H1 (cell line): ENCODE measurements at regions not wholly inside any gene's neighbourhood (a gene's known extent, or its start where the extent isn't known, plus 50 kb on each side); places are given as distances from the start of the nearest gene placed in this dataset.

Source experiments
- CTCF ChIA-PET: fragments of 300-600 bp; sonication (Branson Sonifier 250); formaldehyde crosslinking; loops from one replicate; lab custom pipeline; 2021; ENCODE audit not compliant: partially characterized antibody; lab: Charles Lee
- POLR2A ChIA-PET: fragments of 300-600 bp; sonication (Branson Sonifier 250); formaldehyde crosslinking; loops from one replicate; lab custom pipeline; 2021; ENCODE audit warnings: inconsistent platforms; ENCODE audit not compliant: partially characterized antibody; lab: Charles Lee
- DNase-seq, 2 experiments: peaks; one replicate each; pipeline versions ENCODE4 v3.0.0 to v3.0.0-alpha.2; 2010 to 2022; ENCODE audit warnings: low spot score in 2 of 2, low read depth in 1 of 2, mixed read lengths in 1 of 2
- FAIRE-seq: peaks from 2 replicates; lab custom pipeline; 2011; peaks lifted over from hg19 to GRCh38; lab: Jason Lieb, UNC
- H2AFZ ChIP-seq: 2 replicates; pipeline ENCODE4 v1.8.1; 2012; ENCODE audit warnings: low read length, inconsistent platforms
- H2AK5ac ChIP-seq: 2 replicates; pipeline ENCODE4 v1.6.1; 2013; ENCODE audit warnings: low read depth, low read length
- H2BK120ac ChIP-seq: replicated peaks from 2 replicates; pipeline ENCODE3; 2013; ENCODE audit warnings: low read depth, low read length, inconsistent platforms
- H2BK12ac ChIP-seq: 2 replicates; pipeline ENCODE4 v1.6.1; 2013; ENCODE audit warnings: low read depth, low read length
- H2BK15ac ChIP-seq: 2 replicates; pipeline ENCODE4 v1.6.1; 2013; ENCODE audit warnings: low read length
- H2BK20ac ChIP-seq: 2 replicates; pipeline ENCODE4 v1.6.1; 2013; ENCODE audit warnings: low read length
- H2BK5ac ChIP-seq: 2 replicates; pipeline ENCODE4 v1.6.1; 2013; ENCODE audit warnings: low read depth, low read length
- H3K14ac ChIP-seq: 2 replicates; pipeline ENCODE4 v1.6.1; 2013; ENCODE audit warnings: inconsistent platforms; ENCODE audit not compliant: insufficient read length
- H3K18ac ChIP-seq: 2 replicates; pipeline ENCODE4 v1.6.1; 2013; ENCODE audit warnings: low read length; ENCODE audit errors: extremely low read depth
- H3K23ac ChIP-seq: 2 replicates; pipeline ENCODE4 v1.6.1; 2013; ENCODE audit warnings: inconsistent platforms; ENCODE audit not compliant: insufficient read length
- H3K23me2 ChIP-seq: 2 replicates; pipeline ENCODE4 v1.6.1; 2013; ENCODE audit warnings: low read depth, low read length
- H3K27ac ChIP-seq: 2 replicates; pipeline ENCODE4 v1.6.1; 2011; ENCODE audit warnings: low read depth, low read length, inconsistent platforms
- H3K27me3 ChIP-seq, 4 experiments: replicated peaks in 1 of 4; 1 replicate in 1 of 4; 2 replicates in 3 of 4; pipeline versions ENCODE4 v1.6.1 to v1.8.1; 2011 to 2013; ENCODE audit warnings: low read length in 3 of 4, mild to moderate bottlenecking in 3 of 4, inconsistent platforms in 2 of 4, mixed read lengths in 2 of 4, moderate library complexity in 1 of 4; ENCODE audit not compliant: control insufficient read depth in 3 of 4, insufficient read depth in 3 of 4; ENCODE audit errors: extremely low read depth in 1 of 4
- H3K36me3 ChIP-seq, 4 experiments: 2 replicates each; pipeline versions ENCODE4 v1.6.1 to v1.8.1; 2011 to 2013; ENCODE audit warnings: mild to moderate bottlenecking in 4 of 4, low read length in 3 of 4, moderate library complexity in 2 of 4, control low read depth in 1 of 4, inconsistent platforms in 1 of 4; ENCODE audit not compliant: insufficient read depth in 4 of 4, control insufficient read depth in 2 of 4
- H3K4ac ChIP-seq: replicated peaks from 2 replicates; pipeline ENCODE3; 2013; ENCODE audit warnings: low read length, low read depth, mixed read lengths, inconsistent platforms; ENCODE audit not compliant: insufficient read length
- H3K4me1 ChIP-seq, 4 experiments: replicated peaks in 1 of 4; 1 replicate in 1 of 4; 2 replicates in 3 of 4; pipeline versions ENCODE4 v1.6.1 to v1.8.1; 2011 to 2013; ENCODE audit warnings: low read length in 3 of 4, inconsistent platforms in 2 of 4, mixed read lengths in 1 of 4; ENCODE audit not compliant: insufficient read depth in 4 of 4, control insufficient read depth in 3 of 4
- H3K4me2 ChIP-seq, 2 experiments: 2 replicates each; pipeline versions ENCODE4 v1.6.1 to v1.8.1; 2011 to 2013; ENCODE audit warnings: low read depth in 2 of 2, low read length in 2 of 2, control low read depth in 1 of 2, inconsistent platforms in 1 of 2, mild to moderate bottlenecking in 1 of 2; ENCODE audit not compliant: insufficient read depth in 1 of 2
- H3K4me3 ChIP-seq, 4 experiments: fragments of 200-600, 300-600 bp in 1 of 4; sonication (generic), shearing (Covaris generic), sonication (Bioruptor Twin) in 1 of 4; 2 replicates each; pipeline versions ENCODE4 v1.5.1 to v1.8.1; 2011 to 2016; ENCODE audit warnings: low read length in 4 of 4, low read depth in 3 of 4, control low read depth in 2 of 4, inconsistent platforms in 2 of 4, mild to moderate bottlenecking in 2 of 4, mixed read lengths in 1 of 4, moderate library complexity in 1 of 4; ENCODE audit not compliant: insufficient read depth in 2 of 4; ENCODE audit errors: extremely low read depth in 1 of 4
- H3K56ac ChIP-seq: replicated peaks from 2 replicates; pipeline ENCODE3; 2013; ENCODE audit warnings: low read depth, mild to moderate bottlenecking, mixed read lengths, low read length, inconsistent platforms; ENCODE audit not compliant: insufficient read length
- H3K79me1 ChIP-seq: 2 replicates; pipeline ENCODE4 v1.6.1; 2013; ENCODE audit warnings: low read depth, low read length, control low read depth
- H3K79me2 ChIP-seq, 2 experiments: 2 replicates each; pipeline versions ENCODE4 v1.6.1 to v1.8.1; 2012 to 2013; ENCODE audit warnings: low read length in 2 of 2, mild to moderate bottlenecking in 2 of 2, inconsistent platforms in 1 of 2; ENCODE audit not compliant: insufficient read depth in 2 of 2, control insufficient read depth in 1 of 2
- H3K9ac ChIP-seq, 4 experiments: replicated peaks in 1 of 4; 1 replicate in 1 of 4; 2 replicates in 3 of 4; pipeline versions ENCODE4 v1.6.1 to v1.8.1; 2011 to 2013; ENCODE audit warnings: low read depth in 3 of 4, low read length in 3 of 4, control low read depth in 2 of 4, mild to moderate bottlenecking in 2 of 4, moderate library complexity in 2 of 4, inconsistent platforms in 1 of 4; ENCODE audit errors: extremely low read depth in 1 of 4
- H3K9me3 ChIP-seq, 2 experiments: 2 replicates each; pipeline versions ENCODE4 v1.6.1 to v1.8.1; 2012 to 2013; ENCODE audit warnings: mild to moderate bottlenecking in 2 of 2, moderate library complexity in 2 of 2, control low read depth in 1 of 2, inconsistent platforms in 1 of 2, low read depth in 1 of 2, low read length in 1 of 2, mixed read lengths in 1 of 2; ENCODE audit not compliant: insufficient read depth in 2 of 2
- H4K20me1 ChIP-seq, 2 experiments: replicated peaks in 1 of 2; 2 replicates each; pipeline versions ENCODE3 to v1.8.1; 2011 to 2013; ENCODE audit warnings: inconsistent platforms in 2 of 2, low read length in 2 of 2, mild to moderate bottlenecking in 1 of 2; ENCODE audit not compliant: insufficient read depth in 2 of 2, control insufficient read depth in 1 of 2
- H4K5ac ChIP-seq: 2 replicates; pipeline ENCODE4 v1.6.1; 2013; ENCODE audit warnings: low read length, low read depth, mixed read lengths, inconsistent platforms; ENCODE audit not compliant: insufficient read length
- H4K8ac ChIP-seq: 2 replicates; pipeline ENCODE4 v1.8.0; 2013; ENCODE audit warnings: mild to moderate bottlenecking, moderate library complexity, low read length, inconsistent platforms; ENCODE audit not compliant: insufficient read depth; ENCODE audit errors: extremely low read depth
- H4K91ac ChIP-seq: replicated peaks from 2 replicates; pipeline ENCODE3; 2013; ENCODE audit warnings: low read length, mixed read lengths, inconsistent platforms; ENCODE audit not compliant: insufficient read length
- CHD2 ChIP-seq: IDR thresholded peaks from 2 replicates; pipeline ENCODE4 v1.6.1; 2012; ENCODE audit warnings: low read length, improper control_type of control experiment
- RNF2 ChIP-seq: fragments of 200-900, 300-1000 bp; sonication (generic); IDR thresholded peaks from 2 replicates; pipeline ENCODE4 v1.7.1; 2016; ENCODE audit warnings: borderline replicate concordance, low read depth, mild to moderate bottlenecking, antibody characterized with exemption, low read length; ENCODE audit not compliant: poor library complexity, severe bottlenecking; ENCODE audit errors: missing control alignments
- SP2 ChIP-seq: IDR thresholded peaks from 2 replicates; pipeline ENCODE4 v1.6.1; 2012; ENCODE audit warnings: mild to moderate bottlenecking, low read length, inconsistent platforms
- TAF1 ChIP-seq: IDR thresholded peaks from 2 replicates; pipeline ENCODE4 v1.6.1; 2011; ENCODE audit warnings: mild to moderate bottlenecking, low read depth, low read length
- TBP ChIP-seq: IDR thresholded peaks from 2 replicates; pipeline ENCODE4 v1.6.1; 2011; ENCODE audit warnings: low read depth, low read length, improper control_type of control experiment
- WGBS, 2 experiments: shearing (Covaris generic) in 1 of 2; methylation state at CpG; one replicate each; pipeline versions ENCODE4 v1.1.6 to v1.1.7; 2013 to 2015; ENCODE audit warnings: low lambda C conversion rate in 2 of 2, mixed read lengths in 2 of 2, inconsistent platforms in 1 of 2, low coverage in 1 of 2, missing lambda C conversion rate in 1 of 2; ENCODE audit not compliant: insufficient replicate concordance in 2 of 2, insufficient coverage in 1 of 2, insufficient read length in 1 of 2; ENCODE audit errors: extremely low coverage in 1 of 2, missing lambda C conversion rate in 1 of 2; 5-methylcytosine and 5-hydroxymethylcytosine counted together
- TF ChIP-seq, protein P1 (sequence below): IDR thresholded peaks from 2 replicates; pipeline ENCODE4 v1.6.1; 2012; ENCODE audit warnings: inconsistent platforms

DNA sequence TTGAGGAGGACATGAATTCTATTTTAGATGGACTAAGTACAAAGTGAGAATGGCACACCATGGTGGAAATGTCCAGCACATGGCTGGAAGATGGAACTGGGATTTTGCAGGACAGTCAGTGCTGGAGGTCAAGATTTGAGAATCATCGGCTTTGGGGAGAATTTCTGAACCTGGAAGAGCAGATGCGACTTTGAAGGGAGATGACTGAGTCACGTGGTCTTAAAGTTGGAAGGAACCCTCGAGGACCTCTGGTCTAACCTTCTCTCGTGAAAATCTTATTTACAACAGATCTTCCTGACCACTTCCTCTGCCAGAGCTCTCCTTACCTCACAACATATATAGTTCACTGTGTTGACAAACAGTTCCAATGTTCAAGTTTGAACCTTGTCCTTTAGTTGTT, 415.4 kb downstream of the ATP23 start:
- H3K27me3 ChIP-seq = no peaks in the 10 kb centered on the region; a peak in 1 of 7 replicates
- no peak overlapping the region for H4K8ac ChIP-seq
- POLR2A ChIA-PET = no interaction called here
- no peaks in the 10 kb centered on the region for H3K4me1 ChIP-seq
- no peak overlapping the region for H4K5ac ChIP-seq
- no peak overlapping the region for H2BK12ac ChIP-seq
- H3K9me3 ChIP-seq = no peaks in the 10 kb centered on the region
- H3K79me2 ChIP-seq = no peaks in the 10 kb centered on the region
- no peak overlapping the region for H2AK5ac ChIP-seq
- H3K14ac ChIP-seq = no peak overlapping the region
- no peaks in the 10 kb centered on the region for H3K79me1 ChIP-seq
- CTCF ChIA-PET = interaction anchor here (1.2 to 2.2 kb wide), 4 partner anchors 10 to 184 kb away, joined by 3 to 6 read pairs (median 4); no protein-coding TSS in a partner anchor
- 97% methylated on average over 5 of the region's 5 CpGs; no CpG with 5 or more reads in 1 of the 2 experiments for WGBS, 2 experiments
- no peak overlapping the region for H2BK5ac ChIP-seq
- H3K36me3 ChIP-seq = no peaks in the 10 kb centered on the region
- FAIRE-seq (no peak), DNase-seq (no peak)
- no peak for TF ChIP-seq TBP
- no peak for TF ChIP-seq SP2
- TF ChIP-seq CHD2 = no peak
- TF ChIP-seq TAF1 = no peak
- no peak for TF ChIP-seq RNF2
- TF ChIP-seq, protein P1, sequence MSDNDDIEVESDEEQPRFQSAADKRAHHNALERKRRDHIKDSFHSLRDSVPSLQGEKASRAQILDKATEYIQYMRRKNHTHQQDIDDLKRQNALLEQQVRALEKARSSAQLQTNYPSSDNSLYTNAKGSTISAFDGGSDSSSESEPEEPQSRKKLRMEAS = no peak
- H3K27ac ChIP-seq = no peak overlapping the region
- no peaks in the 10 kb centered on the region for H4K20me1 ChIP-seq
- H3K4me2 ChIP-seq = no peak overlapping the region
- H4K91ac ChIP-seq = no peak overlapping the region
- no peak overlapping the region for H3K56ac ChIP-seq
- H2AFZ ChIP-seq = no peak overlapping the region
- H2BK120ac ChIP-seq = no peak overlapping the region
- no peak overlapping the region for H3K4me3 ChIP-seq
- no peak overlapping the region for H2BK15ac ChIP-seq
- no peak overlapping the region for H2BK20ac ChIP-seq
- H3K23me2 ChIP-seq = no peaks in the 10 kb centered on the region
- no peak overlapping the region for H3K4ac ChIP-seq
- H3K9ac ChIP-seq = no peak overlapping the region
- H3K18ac ChIP-seq = no peak overlapping the region
- no peak overlapping the region for H3K23ac ChIP-seq
